H1 (cell line): ENCODE measurements at regions not wholly inside any gene's neighbourhood (a gene's known extent, or its start where the extent isn't known, plus 50 kb on each side); places are given as distances from the start of the nearest gene placed in this dataset.

Experiments
- CTCF ChIA-PET: fragments of 300-600 bp; sonication (Branson Sonifier 250); formaldehyde crosslinking; loops from one replicate; lab custom pipeline; 2021; ENCODE audit not compliant: partially characterized antibody; lab: Charles Lee
- POLR2A ChIA-PET: fragments of 300-600 bp; sonication (Branson Sonifier 250); formaldehyde crosslinking; loops from one replicate; lab custom pipeline; 2021; ENCODE audit warnings: inconsistent platforms; ENCODE audit not compliant: partially characterized antibody; lab: Charles Lee
- DNase-seq, 2 experiments: peaks; one replicate each; pipeline versions ENCODE4 v3.0.0 to v3.0.0-alpha.2; 2010 to 2022; ENCODE audit warnings: low spot score in 2 of 2, low read depth in 1 of 2, mixed read lengths in 1 of 2
- FAIRE-seq: peaks from 2 replicates; lab custom pipeline; 2011; peaks lifted over from hg19 to GRCh38; lab: Jason Lieb, UNC
- H2AFZ ChIP-seq: 2 replicates; pipeline ENCODE4 v1.8.1; 2012; ENCODE audit warnings: low read length, inconsistent platforms
- H2AK5ac ChIP-seq: 2 replicates; pipeline ENCODE4 v1.6.1; 2013; ENCODE audit warnings: low read depth, low read length
- H2BK120ac ChIP-seq: replicated peaks from 2 replicates; pipeline ENCODE3; 2013; ENCODE audit warnings: low read depth, low read length, inconsistent platforms
- H2BK12ac ChIP-seq: 2 replicates; pipeline ENCODE4 v1.6.1; 2013; ENCODE audit warnings: low read depth, low read length
- H2BK15ac ChIP-seq: 2 replicates; pipeline ENCODE4 v1.6.1; 2013; ENCODE audit warnings: low read length
- H2BK20ac ChIP-seq: 2 replicates; pipeline ENCODE4 v1.6.1; 2013; ENCODE audit warnings: low read length
- H2BK5ac ChIP-seq: 2 replicates; pipeline ENCODE4 v1.6.1; 2013; ENCODE audit warnings: low read depth, low read length
- H3K14ac ChIP-seq: 2 replicates; pipeline ENCODE4 v1.6.1; 2013; ENCODE audit warnings: inconsistent platforms; ENCODE audit not compliant: insufficient read length
- H3K18ac ChIP-seq: 2 replicates; pipeline ENCODE4 v1.6.1; 2013; ENCODE audit warnings: low read length; ENCODE audit errors: extremely low read depth
- H3K23ac ChIP-seq: 2 replicates; pipeline ENCODE4 v1.6.1; 2013; ENCODE audit warnings: inconsistent platforms; ENCODE audit not compliant: insufficient read length
- H3K23me2 ChIP-seq: 2 replicates; pipeline ENCODE4 v1.6.1; 2013; ENCODE audit warnings: low read depth, low read length
- H3K27ac ChIP-seq: 2 replicates; pipeline ENCODE4 v1.6.1; 2011; ENCODE audit warnings: low read depth, low read length, inconsistent platforms
- H3K27me3 ChIP-seq, 4 experiments: replicated peaks in 1 of 4; 1 replicate in 1 of 4; 2 replicates in 3 of 4; pipeline versions ENCODE4 v1.6.1 to v1.8.1; 2011 to 2013; ENCODE audit warnings: low read length in 3 of 4, mild to moderate bottlenecking in 3 of 4, inconsistent platforms in 2 of 4, mixed read lengths in 2 of 4, moderate library complexity in 1 of 4; ENCODE audit not compliant: control insufficient read depth in 3 of 4, insufficient read depth in 3 of 4; ENCODE audit errors: extremely low read depth in 1 of 4
- H3K36me3 ChIP-seq, 4 experiments: 2 replicates each; pipeline versions ENCODE4 v1.6.1 to v1.8.1; 2011 to 2013; ENCODE audit warnings: mild to moderate bottlenecking in 4 of 4, low read length in 3 of 4, moderate library complexity in 2 of 4, control low read depth in 1 of 4, inconsistent platforms in 1 of 4; ENCODE audit not compliant: insufficient read depth in 4 of 4, control insufficient read depth in 2 of 4
- H3K4ac ChIP-seq: replicated peaks from 2 replicates; pipeline ENCODE3; 2013; ENCODE audit warnings: low read length, low read depth, mixed read lengths, inconsistent platforms; ENCODE audit not compliant: insufficient read length
- H3K4me1 ChIP-seq, 4 experiments: replicated peaks in 1 of 4; 1 replicate in 1 of 4; 2 replicates in 3 of 4; pipeline versions ENCODE4 v1.6.1 to v1.8.1; 2011 to 2013; ENCODE audit warnings: low read length in 3 of 4, inconsistent platforms in 2 of 4, mixed read lengths in 1 of 4; ENCODE audit not compliant: insufficient read depth in 4 of 4, control insufficient read depth in 3 of 4
- H3K4me2 ChIP-seq, 2 experiments: 2 replicates each; pipeline versions ENCODE4 v1.6.1 to v1.8.1; 2011 to 2013; ENCODE audit warnings: low read depth in 2 of 2, low read length in 2 of 2, control low read depth in 1 of 2, inconsistent platforms in 1 of 2, mild to moderate bottlenecking in 1 of 2; ENCODE audit not compliant: insufficient read depth in 1 of 2
- H3K4me3 ChIP-seq, 4 experiments: fragments of 200-600, 300-600 bp in 1 of 4; sonication (generic), shearing (Covaris generic), sonication (Bioruptor Twin) in 1 of 4; 2 replicates each; pipeline versions ENCODE4 v1.5.1 to v1.8.1; 2011 to 2016; ENCODE audit warnings: low read length in 4 of 4, low read depth in 3 of 4, control low read depth in 2 of 4, inconsistent platforms in 2 of 4, mild to moderate bottlenecking in 2 of 4, mixed read lengths in 1 of 4, moderate library complexity in 1 of 4; ENCODE audit not compliant: insufficient read depth in 2 of 4; ENCODE audit errors: extremely low read depth in 1 of 4
- H3K56ac ChIP-seq: replicated peaks from 2 replicates; pipeline ENCODE3; 2013; ENCODE audit warnings: low read depth, mild to moderate bottlenecking, mixed read lengths, low read length, inconsistent platforms; ENCODE audit not compliant: insufficient read length
- H3K79me1 ChIP-seq: 2 replicates; pipeline ENCODE4 v1.6.1; 2013; ENCODE audit warnings: low read depth, low read length, control low read depth
- H3K79me2 ChIP-seq, 2 experiments: 2 replicates each; pipeline versions ENCODE4 v1.6.1 to v1.8.1; 2012 to 2013; ENCODE audit warnings: low read length in 2 of 2, mild to moderate bottlenecking in 2 of 2, inconsistent platforms in 1 of 2; ENCODE audit not compliant: insufficient read depth in 2 of 2, control insufficient read depth in 1 of 2
- H3K9ac ChIP-seq, 4 experiments: replicated peaks in 1 of 4; 1 replicate in 1 of 4; 2 replicates in 3 of 4; pipeline versions ENCODE4 v1.6.1 to v1.8.1; 2011 to 2013; ENCODE audit warnings: low read depth in 3 of 4, low read length in 3 of 4, control low read depth in 2 of 4, mild to moderate bottlenecking in 2 of 4, moderate library complexity in 2 of 4, inconsistent platforms in 1 of 4; ENCODE audit errors: extremely low read depth in 1 of 4
- H3K9me3 ChIP-seq, 2 experiments: 2 replicates each; pipeline versions ENCODE4 v1.6.1 to v1.8.1; 2012 to 2013; ENCODE audit warnings: mild to moderate bottlenecking in 2 of 2, moderate library complexity in 2 of 2, control low read depth in 1 of 2, inconsistent platforms in 1 of 2, low read depth in 1 of 2, low read length in 1 of 2, mixed read lengths in 1 of 2; ENCODE audit not compliant: insufficient read depth in 2 of 2
- H4K20me1 ChIP-seq, 2 experiments: replicated peaks in 1 of 2; 2 replicates each; pipeline versions ENCODE3 to v1.8.1; 2011 to 2013; ENCODE audit warnings: inconsistent platforms in 2 of 2, low read length in 2 of 2, mild to moderate bottlenecking in 1 of 2; ENCODE audit not compliant: insufficient read depth in 2 of 2, control insufficient read depth in 1 of 2
- H4K5ac ChIP-seq: 2 replicates; pipeline ENCODE4 v1.6.1; 2013; ENCODE audit warnings: low read length, low read depth, mixed read lengths, inconsistent platforms; ENCODE audit not compliant: insufficient read length
- H4K8ac ChIP-seq: 2 replicates; pipeline ENCODE4 v1.8.0; 2013; ENCODE audit warnings: mild to moderate bottlenecking, moderate library complexity, low read length, inconsistent platforms; ENCODE audit not compliant: insufficient read depth; ENCODE audit errors: extremely low read depth
- H4K91ac ChIP-seq: replicated peaks from 2 replicates; pipeline ENCODE3; 2013; ENCODE audit warnings: low read length, mixed read lengths, inconsistent platforms; ENCODE audit not compliant: insufficient read length
- ASH2L ChIP-seq: fragments of 200-600, 300-600 bp; sonication (generic); IDR thresholded peaks from one replicate; pipeline ENCODE4 v1.7.1; 2017; ENCODE audit warnings: low read length
- BACH1 ChIP-seq: IDR thresholded peaks from 2 replicates; pipeline ENCODE4 v1.6.1; 2012; ENCODE audit warnings: low read length, improper control_type of control experiment
- BRCA1 ChIP-seq: IDR thresholded peaks from 2 replicates; pipeline ENCODE4 v1.6.1; 2012; ENCODE audit warnings: low read depth, low read length, improper control_type of control experiment
- CEBPB ChIP-seq: IDR thresholded peaks from 2 replicates; pipeline ENCODE4 v1.6.1; 2012; ENCODE audit warnings: low read depth, low read length
- RBBP5 ChIP-seq: IDR thresholded peaks from 2 replicates; pipeline ENCODE4 v1.7.1; 2012; ENCODE audit warnings: low read depth, mild to moderate bottlenecking, inconsistent platforms, low read length, moderate library complexity, borderline replicate concordance
- RXRA ChIP-seq: IDR thresholded peaks from 2 replicates; pipeline ENCODE4 v1.6.1; 2011; ENCODE audit warnings: low read depth, mild to moderate bottlenecking, low read length, moderate library complexity; ENCODE audit not compliant: insufficient read depth
- SAP30 ChIP-seq: fragments of 300-600 bp; sonication (generic); IDR thresholded peaks from 2 replicates; pipeline ENCODE4 v1.7.1; 2012; ENCODE audit warnings: low read length, moderate library complexity, mild to moderate bottlenecking, inconsistent platforms; ENCODE audit not compliant: insufficient read depth, insufficient replicate concordance
- SIX5 ChIP-seq: IDR thresholded peaks from 2 replicates; pipeline ENCODE4 v1.6.1; 2011; ENCODE audit warnings: mild to moderate bottlenecking, low read depth, low read length
- TAF1 ChIP-seq: IDR thresholded peaks from 2 replicates; pipeline ENCODE4 v1.6.1; 2011; ENCODE audit warnings: mild to moderate bottlenecking, low read depth, low read length
- WGBS, 2 experiments: shearing (Covaris generic) in 1 of 2; methylation state at CpG; one replicate each; pipeline versions ENCODE4 v1.1.6 to v1.1.7; 2013 to 2015; ENCODE audit warnings: low lambda C conversion rate in 2 of 2, mixed read lengths in 2 of 2, inconsistent platforms in 1 of 2, low coverage in 1 of 2, missing lambda C conversion rate in 1 of 2; ENCODE audit not compliant: insufficient replicate concordance in 2 of 2, insufficient coverage in 1 of 2, insufficient read length in 1 of 2; ENCODE audit errors: extremely low coverage in 1 of 2, missing lambda C conversion rate in 1 of 2; 5-methylcytosine and 5-hydroxymethylcytosine counted together
- TF ChIP-seq, protein P1 (sequence below): IDR thresholded peaks from 2 replicates; pipeline ENCODE4 v1.6.1; 2011; ENCODE audit warnings: low read length, improper control_type of control experiment
- TF ChIP-seq, protein P2 (sequence below): IDR thresholded peaks from 2 replicates; pipeline ENCODE4 v1.6.1; 2011; ENCODE audit warnings: low read depth, mild to moderate bottlenecking, low read length; ENCODE audit not compliant: insufficient read depth
- TF ChIP-seq, protein P3 (sequence below): IDR thresholded peaks from 2 replicates; pipeline ENCODE4 v1.6.1; 2012; ENCODE audit warnings: low read length, inconsistent platforms

DNA sequence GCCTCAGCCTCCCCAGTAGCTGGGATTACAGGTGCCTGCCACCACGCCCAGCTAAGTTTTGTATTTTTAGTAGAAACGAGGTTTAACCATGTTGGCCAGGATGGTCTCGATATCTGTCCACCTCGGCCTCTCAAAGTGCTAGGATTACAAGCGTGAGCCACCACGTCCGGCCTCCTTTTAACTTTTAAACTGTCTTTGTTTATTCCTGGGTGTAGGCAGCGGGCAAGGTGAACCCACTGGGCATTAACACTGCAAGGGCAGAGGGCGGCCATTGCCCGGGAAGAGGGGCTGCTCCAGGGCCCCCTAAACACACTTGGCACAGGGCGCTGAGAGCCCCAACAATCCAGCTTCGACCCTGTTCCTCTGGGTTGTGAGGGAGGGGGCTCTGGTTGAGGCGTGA is 693.6 kb downstream of the BRD1 start:
- Histone ChIP-seq H4K20me1 (no peaks in the 10 kb centered on the region), H3K23me2 (peaks cover 8% of the 10 kb centered on the region; the same call in 1 of the 2 replicates), H3K18ac (no peak overlapping the region), H3K4ac (no peak overlapping the region), H2BK12ac (no peak overlapping the region), H3K23ac (no peak overlapping the region), H3K4me2 (no peak overlapping the region), H2BK5ac (no peak overlapping the region), H3K36me3 (no peaks in the 10 kb centered on the region), H2BK20ac (no peak overlapping the region), H2BK120ac (no peak overlapping the region), H4K5ac (no peak overlapping the region), H2AK5ac (no peak overlapping the region), H3K4me1 (no peaks in the 10 kb centered on the region), H4K8ac (no peak overlapping the region), H3K27me3 (no peaks in the 10 kb centered on the region), H3K56ac (no peak overlapping the region), H4K91ac (no peak overlapping the region), H3K79me2 (no peaks in the 10 kb centered on the region), H2BK15ac (no peak overlapping the region), H3K9me3 (no peaks in the 10 kb centered on the region), H3K14ac (no peak overlapping the region), H3K4me3 (no peak overlapping the region), H2AFZ (no peak overlapping the region), H3K9ac (no peak overlapping the region), H3K27ac (no peak overlapping the region), H3K79me1 (no peaks in the 10 kb centered on the region; the same call in 1 of the 2 replicates)
- ChIA-PET POLR2A (no interaction called here), CTCF (interaction anchor here (1.6 kb wide), 1 partner anchor 88 kb away, joined by 4 read pairs; no protein-coding TSS in a partner anchor)
- DNase-seq (no peak), FAIRE-seq (no peak)
- WGBS, 2 experiments, result 90% methylated on average over 12 of the region's 13 CpGs; no CpG with 5 or more reads in 1 of the 2 experiments
- TF ChIP-seq BRCA1 (no peak), SAP30 (no peak), SIX5 (no peak), BACH1 (no peak), RBBP5 (no peak), RXRA (no peak), ASH2L (no peak), TAF1 (no peak), CEBPB (no peak)
- TF ChIP-seq, protein P1, sequence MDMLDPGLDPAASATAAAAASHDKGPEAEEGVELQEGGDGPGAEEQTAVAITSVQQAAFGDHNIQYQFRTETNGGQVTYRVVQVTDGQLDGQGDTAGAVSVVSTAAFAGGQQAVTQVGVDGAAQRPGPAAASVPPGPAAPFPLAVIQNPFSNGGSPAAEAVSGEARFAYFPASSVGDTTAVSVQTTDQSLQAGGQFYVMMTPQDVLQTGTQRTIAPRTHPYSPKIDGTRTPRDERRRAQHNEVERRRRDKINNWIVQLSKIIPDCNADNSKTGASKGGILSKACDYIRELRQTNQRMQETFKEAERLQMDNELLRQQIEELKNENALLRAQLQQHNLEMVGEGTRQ, result no peak
- TF ChIP-seq, protein P2, sequence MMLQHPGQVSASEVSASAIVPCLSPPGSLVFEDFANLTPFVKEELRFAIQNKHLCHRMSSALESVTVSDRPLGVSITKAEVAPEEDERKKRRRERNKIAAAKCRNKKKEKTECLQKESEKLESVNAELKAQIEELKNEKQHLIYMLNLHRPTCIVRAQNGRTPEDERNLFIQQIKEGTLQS, result no peak
- TF ChIP-seq, protein P3, sequence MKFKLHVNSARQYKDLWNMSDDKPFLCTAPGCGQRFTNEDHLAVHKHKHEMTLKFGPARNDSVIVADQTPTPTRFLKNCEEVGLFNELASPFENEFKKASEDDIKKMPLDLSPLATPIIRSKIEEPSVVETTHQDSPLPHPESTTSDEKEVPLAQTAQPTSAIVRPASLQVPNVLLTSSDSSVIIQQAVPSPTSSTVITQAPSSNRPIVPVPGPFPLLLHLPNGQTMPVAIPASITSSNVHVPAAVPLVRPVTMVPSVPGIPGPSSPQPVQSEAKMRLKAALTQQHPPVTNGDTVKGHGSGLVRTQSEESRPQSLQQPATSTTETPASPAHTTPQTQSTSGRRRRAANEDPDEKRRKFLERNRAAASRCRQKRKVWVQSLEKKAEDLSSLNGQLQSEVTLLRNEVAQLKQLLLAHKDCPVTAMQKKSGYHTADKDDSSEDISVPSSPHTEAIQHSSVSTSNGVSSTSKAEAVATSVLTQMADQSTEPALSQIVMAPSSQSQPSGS, result no peak
